GM12865 (cell line): ENCODE measurements at regions not wholly inside any gene's neighbourhood (a gene's known extent, or its start where the extent isn't known, plus 50 kb on each side); places are given as distances from the start of the nearest gene placed in this dataset.

Experiments used
- DNase-seq: peaks from one replicate; pipeline ENCODE4 v3.0.0; 2010; ENCODE audit warnings: low read depth
- H3K4me3 ChIP-seq: 2 replicates; pipeline ENCODE4 v1.5.1; 2011; ENCODE audit warnings: mild to moderate bottlenecking, low read depth, low read length, control low read depth
- CTCF ChIP-seq: IDR thresholded peaks from 2 replicates; pipeline ENCODE4 v1.5.1; 2011; ENCODE audit warnings: low read length, control low read depth, low read depth, inconsistent platforms; ENCODE audit not compliant: insufficient read depth; ENCODE audit errors: missing control alignments

GRCh38 chr7:135843214-135843613 is 94.6 kb upstream of the FAM180A start:
- peak; percentile 76 for DNase-seq
- TF ChIP-seq CTCF, result no peak

GRCh38 chr7:135842446-135843179 is 94.0 kb upstream of the FAM180A start:
- H3K4me3 ChIP-seq, result no peak overlapping the region
- no peak for TF ChIP-seq CTCF
- no peak for DNase-seq

More at GRCh38 chr7:135843214-135843613, 94.6 kb upstream of the FAM180A start:
- H3K4me3 ChIP-seq, result no peak overlapping the region

GRCh38 chr7:135840591-135840990 is 92.0 kb upstream of the FAM180A start:
- H3K4me3 ChIP-seq, result no peak overlapping the region
- no peak for DNase-seq
- no peak for TF ChIP-seq CTCF

- H3K4me3 ChIP-seq, result no peak overlapping the region
- no peak for DNase-seq
- no peak for TF ChIP-seq CTCF
Observed at GRCh38 chr7:135837675-135838074, 89.1 kb upstream of the FAM180A start.

GRCh38 chr7:135834266-135834665 is 85.7 kb upstream of the FAM180A start:
- TF ChIP-seq CTCF, result no peak
- DNase-seq, result no peak
- H3K4me3 ChIP-seq, result no peak overlapping the region

- no peak overlapping the region for H3K4me3 ChIP-seq
- DNase-seq, result no peak
- no peak for TF ChIP-seq CTCF
Observed at GRCh38 chr7:135833642-135834041, 85.0 kb upstream of the FAM180A start.
